VCaP (cell line): ENCODE measurements at regions not wholly inside any gene's neighbourhood (a gene's known extent, or its start where the extent isn't known, plus 50 kb on each side); places are given as distances from the start of the nearest gene placed in this dataset.

ENCODE experiments used
- H3K27ac ChIP-seq: fragments of 450-650 bp; 2 replicates; pipeline ENCODE4 v1.5.1; 2017
- TF ChIP-seq, protein P1 (sequence below): fragments of 450-650 bp; conservative IDR thresholded peaks from 2 replicates; pipeline ENCODE4 v1.5.1; 2017; ENCODE audit warnings: mild to moderate bottlenecking, moderate library complexity

DNA sequence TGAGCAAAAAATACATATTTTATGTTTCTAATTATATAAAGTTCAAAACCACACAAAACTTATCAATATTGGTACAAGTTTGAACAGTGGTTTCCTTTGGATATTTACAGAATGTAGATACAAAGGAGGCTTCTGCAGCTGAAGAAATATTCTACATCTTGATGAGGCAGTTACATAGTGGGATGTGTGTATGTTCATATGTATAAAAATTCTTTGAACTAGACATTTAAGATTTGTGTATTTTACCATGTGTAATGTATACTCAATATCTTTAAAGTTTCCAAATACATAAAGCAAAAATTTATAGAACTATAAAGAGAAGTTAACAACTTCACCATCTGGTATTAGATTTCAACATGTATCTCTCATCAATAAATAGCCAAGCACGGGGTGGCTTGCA, 80.7 kb upstream of the TNFSF4 start:
- TF ChIP-seq, protein P1, sequence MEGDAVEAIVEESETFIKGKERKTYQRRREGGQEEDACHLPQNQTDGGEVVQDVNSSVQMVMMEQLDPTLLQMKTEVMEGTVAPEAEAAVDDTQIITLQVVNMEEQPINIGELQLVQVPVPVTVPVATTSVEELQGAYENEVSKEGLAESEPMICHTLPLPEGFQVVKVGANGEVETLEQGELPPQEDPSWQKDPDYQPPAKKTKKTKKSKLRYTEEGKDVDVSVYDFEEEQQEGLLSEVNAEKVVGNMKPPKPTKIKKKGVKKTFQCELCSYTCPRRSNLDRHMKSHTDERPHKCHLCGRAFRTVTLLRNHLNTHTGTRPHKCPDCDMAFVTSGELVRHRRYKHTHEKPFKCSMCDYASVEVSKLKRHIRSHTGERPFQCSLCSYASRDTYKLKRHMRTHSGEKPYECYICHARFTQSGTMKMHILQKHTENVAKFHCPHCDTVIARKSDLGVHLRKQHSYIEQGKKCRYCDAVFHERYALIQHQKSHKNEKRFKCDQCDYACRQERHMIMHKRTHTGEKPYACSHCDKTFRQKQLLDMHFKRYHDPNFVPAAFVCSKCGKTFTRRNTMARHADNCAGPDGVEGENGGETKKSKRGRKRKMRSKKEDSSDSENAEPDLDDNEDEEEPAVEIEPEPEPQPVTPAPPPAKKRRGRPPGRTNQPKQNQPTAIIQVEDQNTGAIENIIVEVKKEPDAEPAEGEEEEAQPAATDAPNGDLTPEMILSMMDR, result no peak

DNA sequence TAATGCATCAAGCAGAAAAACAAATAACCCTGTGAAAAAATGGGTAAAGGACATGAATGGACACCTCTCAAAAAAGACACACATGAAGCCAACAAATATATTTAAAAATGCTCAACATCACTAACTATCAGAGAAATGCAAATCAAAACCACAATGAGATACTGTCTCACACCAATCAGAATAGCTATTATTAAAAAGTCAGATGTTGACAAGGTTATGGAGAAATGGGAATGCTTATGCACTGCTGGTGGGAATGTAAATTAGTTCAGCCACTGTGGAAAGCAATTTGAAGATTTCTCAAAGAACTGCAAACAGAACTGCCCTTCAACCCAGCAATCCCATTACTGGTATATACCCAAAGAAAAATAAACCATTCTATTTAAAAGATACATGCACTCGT, 86.6 kb upstream of the TNFSF4 start:
- TF ChIP-seq, protein P1, result no peak
- no peak overlapping the region for H3K27ac ChIP-seq

More for the DNA sequence above, 80.7 kb upstream of the TNFSF4 start:
- no peak overlapping the region for H3K27ac ChIP-seq

DNA sequence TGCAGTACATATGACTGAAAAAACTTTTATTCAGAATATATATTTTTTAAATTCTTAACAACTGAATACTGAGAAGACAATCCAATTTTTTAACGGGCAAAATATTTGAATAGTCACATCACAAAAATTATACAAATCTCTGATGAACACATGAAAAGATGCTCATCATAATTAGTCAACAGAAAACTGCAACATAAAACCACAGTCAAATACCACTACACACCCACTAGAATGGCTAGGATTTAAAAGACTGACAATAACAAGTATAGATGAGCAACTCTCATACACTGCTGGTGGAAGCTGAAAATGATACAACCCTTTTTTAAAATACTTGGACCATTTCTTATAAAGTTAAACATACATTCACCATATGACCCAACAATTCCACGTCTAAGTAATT, 87.7 kb upstream of the TNFSF4 start:
- TF ChIP-seq, protein P1, result no peak
- no peak overlapping the region for H3K27ac ChIP-seq

DNA sequence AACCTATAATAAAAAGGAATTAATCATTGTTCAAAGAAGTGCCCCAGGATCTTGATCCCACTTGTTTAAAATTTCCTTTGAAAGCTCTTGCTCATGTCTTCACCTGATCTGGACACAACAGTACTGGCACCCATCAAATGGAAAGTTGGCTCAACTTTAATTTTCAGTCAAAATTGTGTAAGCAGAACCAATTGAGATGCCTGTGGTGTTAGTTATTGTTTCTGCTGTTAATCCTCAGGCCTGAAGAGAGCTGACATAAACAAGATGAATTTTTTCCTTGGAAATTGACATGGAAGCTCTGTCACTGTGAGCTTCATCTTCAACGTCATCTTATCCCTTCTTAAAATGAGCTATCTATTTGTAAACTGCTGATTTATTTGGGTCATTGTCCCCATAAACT, 88.3 kb upstream of the TNFSF4 start:
- TF ChIP-seq, protein P1, result no peak
- no peak overlapping the region for H3K27ac ChIP-seq

DNA sequence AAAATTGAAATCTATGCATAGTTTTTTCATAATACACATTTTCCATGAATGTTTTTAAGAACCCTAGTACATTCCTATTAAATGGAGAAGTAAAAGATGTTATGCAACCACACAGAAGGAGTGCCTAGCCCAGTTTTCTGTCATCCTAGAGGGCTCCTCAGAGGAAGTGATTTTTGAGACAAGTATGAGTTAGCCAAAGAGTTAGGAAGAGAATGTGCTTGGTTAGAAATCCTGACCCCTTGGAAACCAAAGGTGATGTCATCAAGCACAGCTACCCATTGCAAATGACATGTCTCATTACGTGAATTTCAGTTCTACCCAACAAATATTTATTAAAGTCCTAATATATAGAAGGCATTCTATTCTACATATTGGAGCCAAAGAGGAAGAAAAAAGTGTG, 88.9 kb upstream of the TNFSF4 start:
- TF ChIP-seq, protein P1, result no peak
- H3K27ac ChIP-seq, result no peak overlapping the region

DNA sequence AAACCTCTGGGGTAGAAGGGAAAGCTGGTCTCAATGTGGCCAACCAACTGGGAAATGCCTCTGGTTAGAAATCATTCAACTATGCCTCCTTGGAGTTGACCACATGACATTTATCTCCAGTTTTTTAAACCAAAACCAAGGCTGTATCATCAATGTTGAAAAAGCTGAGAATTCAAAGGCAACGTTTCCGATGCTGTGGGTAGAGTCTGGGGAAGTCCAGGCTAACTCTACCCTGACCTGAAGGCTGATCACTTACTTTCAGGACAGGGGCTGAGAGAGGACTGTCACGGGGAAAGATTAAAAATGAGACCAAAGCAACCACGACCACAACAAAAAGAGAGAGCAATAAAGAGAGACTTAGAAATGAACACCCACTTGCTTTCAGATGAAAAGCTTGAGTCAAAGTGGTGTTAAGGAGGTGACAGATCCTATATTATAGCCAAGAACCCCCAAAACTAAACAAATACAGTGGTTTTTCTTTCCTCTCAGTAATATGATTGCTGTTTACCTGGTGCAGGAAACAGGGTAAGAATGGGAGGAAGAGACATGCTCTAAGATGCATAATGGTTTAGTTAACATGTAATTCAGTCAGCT, 90.8 kb upstream of the TNFSF4 start:
- H3K27ac ChIP-seq, result no peak overlapping the region; the same call in 1 of the 2 replicates
- TF ChIP-seq, protein P1, result no peak

DNA sequence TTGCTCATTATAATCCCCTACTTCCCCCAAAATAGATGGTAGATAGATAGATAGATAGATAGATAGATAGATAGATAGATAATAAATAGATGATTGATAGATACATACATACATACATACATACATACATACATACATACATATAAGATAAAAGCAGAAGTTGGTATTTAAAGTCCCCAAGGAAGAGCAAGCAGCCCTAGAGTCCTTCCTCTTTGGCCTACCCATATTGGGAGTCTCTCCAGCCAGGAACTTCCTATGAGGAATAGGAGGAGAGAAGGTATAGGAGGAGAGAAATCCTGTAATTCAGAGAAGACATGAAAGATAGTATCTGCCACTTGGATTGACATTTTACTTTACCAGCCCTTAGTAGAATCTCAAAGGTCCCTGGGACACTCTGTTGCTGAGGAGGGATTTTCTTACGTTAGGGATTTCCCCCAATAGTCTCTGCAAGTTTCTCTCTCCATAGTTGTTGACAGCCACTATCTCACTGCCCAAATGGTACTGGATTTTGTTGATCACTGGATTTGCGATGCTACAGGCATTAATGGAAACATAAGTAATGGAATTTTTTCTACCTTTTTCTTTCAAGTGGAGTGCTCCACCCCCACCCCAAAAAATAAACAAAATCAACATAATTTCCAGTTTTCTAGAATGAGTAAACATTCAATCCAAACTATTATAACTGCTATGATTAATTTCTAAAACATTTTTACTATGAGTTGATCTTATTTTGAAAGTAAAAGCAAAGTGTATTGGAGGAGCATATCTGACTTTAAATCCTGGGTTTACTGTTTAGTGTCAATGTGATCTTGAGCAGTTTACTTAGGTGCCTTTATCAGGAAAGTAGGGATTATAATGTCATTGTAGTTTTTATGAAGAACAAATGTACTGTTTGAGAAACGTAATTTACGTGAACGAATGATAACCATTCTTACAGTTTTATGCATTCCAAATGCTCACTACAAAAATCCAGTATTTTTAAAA, 93.2 kb upstream of the TNFSF4 start:
- TF ChIP-seq, protein P1, result no peak
- H3K27ac ChIP-seq, result no peak overlapping the region
